ENCODE measurements at regions not wholly inside any gene's neighbourhood (a gene's known extent, or its start where the extent isn't known, plus 50 kb on each side); places are given as distances from the start of the nearest gene placed in this dataset.

DNA sequence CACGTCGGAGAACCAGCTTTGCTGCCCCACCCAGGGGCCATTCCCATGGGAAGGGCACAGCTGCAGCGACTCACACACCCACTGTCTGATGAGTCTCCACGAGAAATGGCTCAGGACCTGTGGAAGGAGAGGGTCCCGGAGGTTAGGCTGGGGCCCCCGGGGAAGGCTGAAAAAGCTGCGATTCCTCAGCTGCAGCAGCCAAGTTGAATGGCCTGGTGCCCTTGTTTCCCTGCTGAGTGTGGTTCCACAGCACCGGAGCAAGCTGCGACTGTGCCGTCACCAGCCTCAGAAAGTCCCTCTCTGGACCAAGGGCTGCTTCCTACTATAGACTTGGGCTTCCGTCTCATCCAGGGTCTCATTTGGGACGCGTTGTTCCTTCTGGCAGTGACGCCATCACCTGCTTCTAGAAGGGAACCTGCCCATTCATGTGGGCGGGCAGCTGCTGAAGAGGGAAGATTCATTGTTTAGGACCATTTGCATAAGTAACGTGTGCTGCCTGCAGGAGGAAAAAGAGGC, 180.2 kb downstream of the INHBB start:
- no peak for TF ChIP-seq POLR2A (IDR thresholded peaks at IDR 0.05; ENCODE audit: low read depth, low read length)
- TF ChIP-seq POLR2AphosphoS5 (IDR thresholded peaks at IDR 0.05; ENCODE audit: low read depth, low read length), result no peak
